GM18520 (cell line): ENCODE measurements at regions not wholly inside any gene's neighbourhood (a gene's known extent, or its start where the extent isn't known, plus 50 kb on each side); places are given as distances from the start of the nearest gene placed in this dataset.
"Not testable (repeated sequence)": the region's sequence is repeated elsewhere in the genome, so short reads cannot be mapped to it uniquely, and the experiment has no call there.

Experiments
- ATAC-seq: cut with Tn5 transposase; IDR thresholded peaks from one replicate; pipeline ENCODE4 v1.9.1; 2021; ENCODE audit not compliant: unreplicated experiment

DNA sequence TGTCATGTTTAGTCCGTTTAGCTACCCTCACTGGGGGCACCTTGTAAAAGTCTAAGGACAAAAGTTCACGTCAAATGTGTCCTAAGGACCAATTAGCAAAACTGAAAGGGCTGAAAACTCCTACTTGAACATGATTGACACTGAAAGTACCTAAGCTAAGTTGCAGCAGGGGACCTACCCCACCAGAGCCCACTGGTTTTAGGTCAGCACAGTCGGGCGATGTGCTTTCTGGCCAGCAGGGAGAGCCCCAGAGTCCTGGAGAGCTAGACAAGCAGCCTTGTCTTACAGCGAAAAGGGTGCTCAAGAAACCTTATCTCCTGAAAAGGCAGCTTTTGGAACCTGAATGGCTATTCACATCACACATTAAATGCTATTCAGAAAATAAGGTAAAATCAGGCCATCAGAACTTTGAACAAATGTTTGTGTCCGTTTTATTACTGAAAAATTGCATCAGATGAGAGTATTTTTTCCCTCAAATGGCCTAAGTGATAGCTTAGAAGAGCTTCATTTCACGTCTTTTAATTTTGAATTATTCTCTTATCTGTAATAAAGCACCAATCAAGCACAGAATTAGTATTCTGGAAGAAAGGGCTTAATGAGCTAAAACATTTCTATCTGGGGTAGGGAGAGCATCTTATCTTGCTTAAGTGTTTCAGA is 52.2 kb upstream of the MKI67 start:
- no peak for ATAC-seq

DNA sequence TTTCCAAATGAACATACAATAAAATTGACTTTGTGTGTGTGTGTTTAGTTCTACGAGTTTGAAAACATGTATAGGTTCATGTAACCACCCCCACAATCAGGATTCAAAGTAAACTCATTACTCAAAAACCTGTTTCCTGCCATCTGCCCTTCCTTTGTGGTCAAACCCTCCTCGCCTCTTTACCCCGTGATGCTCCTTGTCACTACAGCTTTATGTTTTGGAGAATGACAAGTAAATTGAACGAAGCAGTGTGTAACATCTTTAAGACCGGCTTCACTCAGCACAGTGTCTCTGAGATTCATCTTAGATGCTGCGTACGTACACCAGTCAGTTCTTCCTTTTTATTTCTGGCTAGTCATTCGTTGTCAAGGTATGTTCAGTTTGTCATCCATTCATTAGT is 54.6 kb upstream of the MKI67 start:
- no peak for ATAC-seq

- no peak for ATAC-seq
Observed at GRCh38 chr10:128185627-128186026, 59.4 kb upstream of the MKI67 start.

- ATAC-seq: no peak
Observed at GRCh38 chr10:128186959-128187787, 61.0 kb upstream of the MKI67 start.

DNA sequence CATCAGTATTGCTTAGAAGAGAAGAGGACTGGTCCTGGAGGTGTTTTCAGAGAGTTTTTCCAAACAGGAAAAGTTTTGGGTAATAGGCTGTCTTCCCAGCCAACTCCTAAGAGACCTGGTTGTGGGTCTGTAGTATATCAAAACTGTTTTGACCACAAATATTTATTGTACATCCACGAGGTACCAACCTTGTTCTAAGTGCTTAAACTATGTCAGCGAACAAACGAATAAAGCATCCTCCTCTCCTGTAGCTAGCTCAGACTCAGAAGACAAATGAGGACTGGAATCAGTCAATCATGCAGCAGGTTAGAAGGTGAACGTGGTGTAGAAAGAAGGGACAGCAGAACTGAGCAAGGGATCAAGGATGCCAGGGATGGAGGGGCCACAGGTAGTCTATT is 61.6 kb upstream of the MKI67 start:
- no peak for ATAC-seq

GRCh38 chr10:128189176-128189575 is 63.0 kb upstream of the MKI67 start:
- no peak for ATAC-seq

- ATAC-seq: no peak
Observed at GRCh38 chr10:128191847-128192246, 65.6 kb upstream of the MKI67 start.

DNA sequence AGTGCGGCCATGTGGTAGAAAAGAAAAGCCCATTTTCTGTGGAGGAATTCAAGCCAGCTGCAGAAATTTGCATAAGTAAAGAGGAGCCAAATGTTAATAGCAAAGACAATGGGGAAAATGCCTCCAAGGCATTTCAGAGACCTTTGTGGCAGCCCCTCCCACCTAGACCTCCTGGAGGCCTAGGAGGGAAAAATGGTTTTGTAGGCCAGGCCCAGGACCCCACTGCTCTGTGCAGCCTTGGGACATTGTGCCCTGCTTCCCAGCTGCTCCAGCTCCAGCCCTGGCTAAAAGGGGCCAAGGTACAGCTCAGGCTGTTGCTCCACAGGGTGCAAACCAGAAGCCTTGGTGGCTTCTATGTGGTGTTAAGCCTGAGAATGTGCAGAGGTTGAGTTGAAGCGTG is 75.6 kb upstream of the MKI67 start:
- not testable (repeated sequence) for ATAC-seq

DNA sequence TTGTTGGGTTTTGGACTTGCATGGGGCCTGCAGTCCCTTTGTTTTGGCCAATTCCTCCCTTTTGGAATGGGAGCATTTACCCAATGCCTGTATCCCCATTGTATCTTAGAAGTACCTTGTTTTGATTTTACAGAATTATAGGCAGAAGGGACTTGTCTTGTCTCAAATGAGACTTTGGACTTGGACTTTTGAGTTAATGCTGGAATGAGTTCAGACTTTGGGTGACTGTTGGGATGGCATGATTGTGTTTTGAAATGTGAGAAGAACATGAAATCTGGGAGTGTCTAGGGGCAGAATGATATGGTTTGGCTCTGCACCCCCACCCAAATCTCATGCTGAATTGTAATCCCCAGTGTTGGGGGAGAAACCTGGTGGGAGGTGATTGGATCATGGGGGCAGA is 76.8 kb upstream of the MKI67 start:
- no peak for ATAC-seq

DNA sequence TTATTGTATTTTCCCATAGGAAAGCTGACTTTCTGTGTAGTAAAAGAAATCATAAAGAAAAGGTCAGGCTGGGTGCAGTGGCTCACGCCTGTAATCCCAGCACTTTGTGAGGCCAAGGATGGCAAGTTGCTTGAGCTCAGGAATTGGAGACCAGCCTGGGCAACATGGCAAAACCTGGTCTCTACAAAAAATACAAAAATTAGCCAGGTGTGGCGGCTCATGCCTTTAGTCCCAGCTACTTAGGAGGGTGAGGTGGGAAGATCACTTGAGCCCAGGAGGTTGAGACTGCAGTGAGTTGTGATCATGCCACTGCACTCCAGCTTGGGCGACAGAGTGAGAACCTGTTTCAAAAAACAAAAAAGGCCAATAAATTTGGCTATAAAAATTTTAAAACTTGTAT is 79.4 kb upstream of the MKI67 start:
- ATAC-seq: not testable (repeated sequence)

DNA sequence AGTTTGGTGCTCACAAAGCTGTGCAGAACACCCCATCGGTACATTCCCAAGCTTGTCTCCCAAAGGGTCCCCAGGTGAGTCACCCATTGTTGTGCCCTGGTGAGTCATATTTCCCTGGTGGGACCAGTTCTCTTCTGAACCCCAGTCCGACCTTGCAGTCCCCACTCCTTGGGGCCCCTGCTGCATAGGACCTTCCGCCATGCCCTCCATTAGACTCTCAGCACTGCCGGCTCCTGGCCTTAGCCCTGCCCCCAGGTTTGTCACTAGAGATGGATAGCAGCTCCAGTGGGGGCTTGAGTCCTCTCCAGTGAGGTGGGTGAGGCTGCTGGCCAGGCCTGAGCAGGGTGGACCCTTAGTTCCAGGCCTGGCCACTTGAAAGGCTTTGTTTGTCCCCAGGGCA is 80.5 kb upstream of the MKI67 start:
- no peak for ATAC-seq

DNA sequence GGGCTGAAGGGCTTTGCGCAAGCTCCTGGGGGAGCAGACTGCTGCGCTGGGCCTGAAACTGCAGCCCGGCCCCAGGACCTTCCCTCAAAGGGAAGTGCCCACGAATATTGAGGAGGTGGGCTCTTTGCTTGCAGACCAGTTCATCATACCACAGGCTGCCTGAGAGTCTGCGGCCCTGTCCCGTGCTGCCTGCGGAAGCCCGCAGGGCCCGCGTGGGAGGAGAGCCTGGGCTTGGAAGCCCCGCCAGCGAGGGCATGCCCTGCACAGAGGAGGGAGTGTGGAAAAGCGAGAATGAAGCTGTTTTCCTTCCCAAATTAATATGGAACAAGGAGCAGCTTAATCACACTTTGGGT is 83.6 kb upstream of the MKI67 start:
- ATAC-seq: no peak

- ATAC-seq: no peak
Observed at GRCh38 chr10:128210215-128211063, 84.2 kb upstream of the MKI67 start.

GRCh38 chr10:128211064-128211504 is 84.9 kb upstream of the MKI67 start:
- ATAC-seq: no peak

DNA sequence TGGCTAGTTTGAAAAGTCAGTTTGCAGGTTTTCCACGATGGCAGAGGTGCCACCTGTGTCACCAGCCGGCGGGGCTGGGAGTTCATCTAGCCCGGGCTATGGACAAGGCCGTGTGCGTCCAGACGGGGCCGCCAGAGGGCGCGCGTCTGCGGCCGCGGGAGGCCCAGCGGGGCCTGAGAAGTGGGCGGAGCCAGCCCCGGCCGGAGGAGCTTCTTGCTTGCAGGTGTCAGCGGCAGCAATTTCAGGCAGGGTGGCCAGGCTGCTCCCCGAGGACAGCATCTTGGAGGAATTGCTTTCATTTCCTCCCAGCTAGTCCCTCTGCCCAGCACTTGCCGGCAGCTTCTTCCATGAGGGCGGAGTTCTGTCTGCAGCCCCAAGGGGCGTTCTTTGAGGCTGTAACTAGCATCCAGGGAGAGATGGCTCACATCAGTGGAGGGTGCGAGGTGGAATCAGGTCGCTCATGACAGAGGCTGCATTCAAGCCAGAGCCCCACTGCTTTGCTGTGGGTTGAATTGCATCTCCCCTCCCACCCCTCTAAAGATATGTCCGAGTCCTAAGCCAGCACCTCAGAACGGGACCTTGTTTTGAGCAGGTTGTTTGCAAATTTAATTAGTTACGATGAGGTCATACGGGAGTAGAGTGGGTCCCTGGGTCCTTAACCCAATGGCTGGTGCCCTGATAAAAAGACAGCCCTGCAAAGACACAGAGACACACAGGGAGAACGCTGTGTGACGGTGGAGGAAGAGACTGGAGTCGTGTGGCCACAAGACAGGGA is 85.9 kb upstream of the MKI67 start:
- ATAC-seq: peak; percentile 91

DNA sequence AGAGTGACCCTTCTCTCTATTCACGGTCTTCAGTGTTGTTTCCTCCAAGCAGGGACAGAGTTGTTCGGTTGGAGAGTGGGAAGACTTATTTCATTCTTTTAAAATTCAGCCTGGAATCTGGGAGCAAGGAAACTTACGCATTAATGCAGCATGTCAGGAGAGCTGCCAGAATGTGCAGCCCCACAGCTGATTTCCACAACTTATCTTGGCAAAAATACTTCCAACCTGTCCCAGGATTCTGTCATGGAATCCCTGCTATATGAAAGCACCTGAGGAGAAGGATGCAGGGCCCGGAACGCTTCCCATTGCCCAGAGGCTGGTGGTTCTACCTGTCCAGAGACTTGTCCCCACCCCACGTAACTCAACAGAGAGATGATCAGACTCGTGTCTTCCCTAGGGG is 86.9 kb upstream of the MKI67 start:
- ATAC-seq: no peak

DNA sequence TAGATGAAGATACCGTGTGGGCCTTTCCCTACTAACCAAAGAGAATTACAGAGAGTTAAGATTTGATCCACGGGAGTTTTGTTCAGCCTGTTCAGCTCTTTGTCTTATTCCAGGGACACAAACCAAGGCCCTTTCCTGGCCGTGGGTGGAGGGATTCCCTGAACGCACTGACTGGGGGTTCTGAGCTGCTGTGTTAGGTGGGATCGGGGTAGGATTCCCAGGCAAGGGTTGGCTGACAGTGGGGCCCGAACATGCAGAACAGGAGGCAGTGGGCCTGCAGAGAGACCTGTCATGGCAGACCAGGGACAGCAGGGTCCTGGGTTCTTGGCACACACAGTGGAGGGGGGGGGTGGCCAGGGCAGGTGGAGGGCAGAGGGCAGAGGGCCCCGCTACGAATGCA is 89.5 kb upstream of the MKI67 start:
- ATAC-seq: no peak

- no peak for ATAC-seq
Observed at GRCh38 chr10:128217136-128217535, 90.9 kb upstream of the MKI67 start.

- no peak for ATAC-seq
Observed at GRCh38 chr10:128218161-128218560, 91.9 kb upstream of the MKI67 start.

- no peak for ATAC-seq
Observed at GRCh38 chr10:128219295-128219694, 93.1 kb upstream of the MKI67 start.

GRCh38 chr10:128220021-128220420 is 93.8 kb upstream of the MKI67 start:
- ATAC-seq: no peak
